ENCODE measurements at regions not wholly inside any gene's neighbourhood (a gene's known extent, or its start where the extent isn't known, plus 50 kb on each side); places are given as distances from the start of the nearest gene placed in this dataset.

DNA sequence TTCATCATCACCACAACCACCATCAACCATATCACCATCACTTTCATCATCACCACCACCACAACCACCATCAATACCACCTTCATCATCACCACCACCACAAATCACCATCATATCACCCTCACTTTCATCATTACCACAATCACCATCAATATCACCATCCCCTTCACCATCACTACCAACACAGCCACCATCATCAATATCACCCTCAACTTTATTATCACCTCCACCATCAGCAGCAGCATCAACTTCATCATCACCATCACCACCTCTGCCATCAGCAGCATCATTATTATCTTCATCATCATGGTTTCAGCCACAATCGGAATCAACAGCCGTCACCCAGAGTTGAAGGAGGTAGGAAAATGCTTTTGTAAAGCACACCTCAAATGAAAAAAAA lies 225.7 kb upstream of the SULF2 start:
- TF ChIP-seq, protein P1, sequence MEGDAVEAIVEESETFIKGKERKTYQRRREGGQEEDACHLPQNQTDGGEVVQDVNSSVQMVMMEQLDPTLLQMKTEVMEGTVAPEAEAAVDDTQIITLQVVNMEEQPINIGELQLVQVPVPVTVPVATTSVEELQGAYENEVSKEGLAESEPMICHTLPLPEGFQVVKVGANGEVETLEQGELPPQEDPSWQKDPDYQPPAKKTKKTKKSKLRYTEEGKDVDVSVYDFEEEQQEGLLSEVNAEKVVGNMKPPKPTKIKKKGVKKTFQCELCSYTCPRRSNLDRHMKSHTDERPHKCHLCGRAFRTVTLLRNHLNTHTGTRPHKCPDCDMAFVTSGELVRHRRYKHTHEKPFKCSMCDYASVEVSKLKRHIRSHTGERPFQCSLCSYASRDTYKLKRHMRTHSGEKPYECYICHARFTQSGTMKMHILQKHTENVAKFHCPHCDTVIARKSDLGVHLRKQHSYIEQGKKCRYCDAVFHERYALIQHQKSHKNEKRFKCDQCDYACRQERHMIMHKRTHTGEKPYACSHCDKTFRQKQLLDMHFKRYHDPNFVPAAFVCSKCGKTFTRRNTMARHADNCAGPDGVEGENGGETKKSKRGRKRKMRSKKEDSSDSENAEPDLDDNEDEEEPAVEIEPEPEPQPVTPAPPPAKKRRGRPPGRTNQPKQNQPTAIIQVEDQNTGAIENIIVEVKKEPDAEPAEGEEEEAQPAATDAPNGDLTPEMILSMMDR (IDR thresholded peaks at IDR 0.05), result no peak
- no peak for TF ChIP-seq POLR2A (IDR thresholded peaks at IDR 0.05; ENCODE audit: low read depth)
